ENCODE measurements at regions not wholly inside any gene's neighbourhood (a gene's known extent, or its start where the extent isn't known, plus 50 kb on each side); places are given as distances from the start of the nearest gene placed in this dataset.
"Not testable (repeated sequence)": the region's sequence is repeated elsewhere in the genome, so short reads cannot be mapped to it uniquely, and the experiment has no call there.

DNA sequence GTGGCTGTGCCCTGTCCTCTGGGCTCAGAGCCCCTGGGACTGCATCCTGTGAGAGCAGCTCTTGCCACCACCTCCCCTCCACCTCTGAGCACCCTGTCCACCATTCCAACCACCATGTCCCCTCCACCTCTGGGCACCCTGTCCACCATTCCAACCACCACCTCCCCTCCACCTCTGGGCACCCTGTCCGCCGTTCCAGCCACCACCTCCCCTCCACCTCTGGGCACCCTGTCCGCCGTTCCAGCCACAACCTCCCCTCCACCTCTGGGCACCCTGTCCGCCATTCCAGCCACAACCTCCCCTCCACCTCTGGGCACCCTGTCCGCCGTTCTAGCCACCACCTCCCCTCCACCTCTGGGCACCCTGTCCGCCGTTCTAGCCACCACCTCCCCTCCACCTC is 313.7 kb upstream of the MYT1L start:
- H3K27me3 ChIP-seq (ENCODE audit: control insufficient read depth, insufficient read depth, low read length): peaks cover 14% of the 10 kb centered on the region
- H3K4me1 ChIP-seq (ENCODE audit: control insufficient read depth, insufficient read depth, low read length); H3K27ac ChIP-seq (ENCODE audit: low read length); H3K36me3 ChIP-seq (ENCODE audit: control insufficient read depth, insufficient read depth, low read length); H3K4me3 ChIP-seq (ENCODE audit: low read length); DNase-seq; H3K9me3 ChIP-seq (replicated peaks; ENCODE audit: control insufficient read depth, low read depth, low read length): not testable (repeated sequence)
- WGBS (ENCODE audit: insufficient coverage): 86% methylated on average over 9 of the region's 9 CpGs

DNA sequence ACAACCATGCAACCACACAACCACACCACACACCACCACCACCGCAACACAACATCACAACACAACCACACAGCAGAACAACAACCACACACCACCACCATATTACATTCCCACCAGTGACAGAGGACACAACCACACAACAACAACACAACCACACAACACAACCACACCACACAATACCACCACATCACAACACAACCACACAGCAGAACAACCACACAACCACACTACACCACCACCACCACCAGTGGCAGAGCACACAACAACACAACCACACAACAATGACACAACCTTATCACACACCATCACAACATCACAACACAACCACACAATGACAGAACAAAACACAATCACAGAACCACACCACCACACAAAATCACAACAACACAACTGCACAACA is 313.0 kb upstream of the MYT1L start:
- Histone ChIP-seq H3K27ac (ENCODE audit: low read length) (no peak overlapping the region), H3K36me3 (ENCODE audit: control insufficient read depth, insufficient read depth, low read length) (no peaks in the 10 kb centered on the region), H3K4me1 (ENCODE audit: control insufficient read depth, insufficient read depth, low read length) (peaks cover 3% of the 10 kb centered on the region), H3K27me3 (ENCODE audit: control insufficient read depth, insufficient read depth, low read length) (peaks cover 9% of the 10 kb centered on the region), H3K4me3 (ENCODE audit: low read length) (no peak overlapping the region), H3K9me3 (replicated peaks; ENCODE audit: control insufficient read depth, low read depth, low read length) (peaks cover 4% of the 10 kb centered on the region)
- WGBS (ENCODE audit: insufficient coverage): 90% methylated on average over 1 of the region's 1 CpG
- no peak for DNase-seq

DNA sequence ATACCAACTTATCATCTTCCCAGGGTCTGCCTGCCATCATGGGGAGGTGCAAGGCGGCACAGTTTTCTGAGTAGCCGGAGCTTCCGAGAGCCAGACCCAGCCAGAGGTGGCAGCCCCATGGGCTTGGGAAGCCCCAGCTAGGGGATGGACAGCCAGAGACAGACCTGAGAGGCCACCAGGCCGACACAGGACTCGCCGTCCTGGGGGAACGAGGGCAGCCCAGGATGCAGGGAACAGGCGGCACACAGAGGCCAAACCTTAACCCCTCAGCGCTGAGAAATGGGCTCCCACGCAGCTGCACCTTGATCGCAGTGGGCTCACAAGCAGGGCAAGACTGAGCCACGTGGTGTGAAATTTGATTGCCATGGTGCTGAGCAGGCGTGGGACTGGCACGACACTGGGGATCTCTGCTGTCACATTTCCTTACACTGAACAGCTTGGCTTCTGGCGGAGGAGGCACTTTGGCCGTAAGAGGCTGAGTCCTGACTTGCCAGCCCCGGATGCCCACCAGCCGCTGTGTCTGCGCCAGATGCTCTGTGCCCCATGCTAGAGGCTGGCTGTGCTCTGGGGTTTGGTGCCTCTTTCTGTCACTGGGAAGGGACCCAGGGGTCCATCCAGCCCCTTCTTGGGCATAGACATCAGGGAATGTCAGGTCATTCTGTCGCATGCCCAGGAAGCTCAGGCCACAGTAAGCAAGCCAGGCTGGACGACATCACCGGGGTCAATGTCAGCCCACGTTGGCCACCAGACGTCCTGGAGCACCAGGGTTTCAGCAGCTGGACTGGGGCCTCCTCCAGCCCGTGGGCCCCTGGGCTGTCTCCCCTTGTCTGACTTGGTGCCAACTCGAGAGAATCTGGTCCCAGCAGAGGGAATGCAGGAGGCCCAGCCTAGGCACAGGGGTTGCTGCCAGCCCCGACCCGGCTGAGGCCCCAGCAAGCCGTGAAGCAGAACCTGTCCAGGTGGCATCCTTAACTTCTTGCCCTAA is 312.1 kb upstream of the MYT1L start:
- no peak for DNase-seq

DNA sequence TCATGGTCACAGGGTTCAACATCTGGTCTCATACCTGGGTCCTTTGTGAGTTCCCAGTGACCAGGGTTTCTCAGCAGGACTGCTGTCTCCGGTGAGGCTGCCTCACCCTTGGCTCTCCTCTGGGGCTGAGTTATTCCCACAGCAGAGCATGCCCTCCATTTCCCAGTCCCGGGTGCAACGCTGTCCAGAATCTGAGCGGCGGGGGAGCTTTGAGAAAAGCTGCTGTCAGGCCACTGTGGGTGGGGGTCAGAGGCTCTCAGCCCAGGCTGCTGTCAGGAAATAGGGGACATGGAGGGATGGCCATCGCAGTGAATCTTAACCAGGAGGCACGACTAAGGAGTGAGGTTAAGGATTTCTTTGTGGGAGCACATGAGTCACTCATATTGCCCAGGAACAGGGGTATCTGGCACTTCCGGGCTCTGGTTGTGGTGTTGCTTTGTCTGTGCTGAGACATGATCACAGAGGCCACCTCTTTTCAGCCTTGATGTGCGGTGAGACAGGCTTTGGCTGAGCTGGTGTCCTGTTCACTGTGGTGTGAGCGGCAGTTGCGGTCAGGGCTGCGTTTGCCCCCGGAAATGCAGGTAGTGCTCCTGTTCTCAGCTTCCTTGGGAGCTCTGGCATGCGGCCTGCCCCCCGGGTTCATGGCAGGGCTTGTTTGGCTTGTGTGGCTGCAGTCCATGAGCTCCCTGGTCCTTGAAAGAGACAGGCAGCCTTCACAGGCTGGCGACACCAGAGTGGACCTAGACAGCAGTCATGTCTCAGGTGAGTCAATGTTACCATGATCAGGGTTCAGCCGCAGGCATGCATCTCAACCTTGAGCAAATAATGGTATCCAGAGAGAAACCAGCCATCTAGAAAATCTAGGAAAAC is 310.7 kb upstream of the MYT1L start:
- no peak overlapping the region for H3K4me3 ChIP-seq (ENCODE audit: low read length)
- DNase-seq: no peak
- H3K27ac ChIP-seq (ENCODE audit: low read length): no peak overlapping the region
- H3K27me3 ChIP-seq (ENCODE audit: control insufficient read depth, insufficient read depth, low read length): peaks cover 11% of the 10 kb centered on the region
- no peaks in the 10 kb centered on the region for H3K36me3 ChIP-seq (ENCODE audit: control insufficient read depth, insufficient read depth, low read length)
- WGBS (ENCODE audit: insufficient coverage): 73% methylated on average over 16 of the region's 17 CpGs
- no peaks in the 10 kb centered on the region for H3K9me3 ChIP-seq (replicated peaks; ENCODE audit: control insufficient read depth, low read depth, low read length)
- H3K4me1 ChIP-seq (ENCODE audit: control insufficient read depth, insufficient read depth, low read length): peaks cover 20% of the 10 kb centered on the region

More for the DNA sequence above, 312.1 kb upstream of the MYT1L start:
- Histone ChIP-seq H3K9me3 (replicated peaks; ENCODE audit: control insufficient read depth, low read depth, low read length) (peaks cover 4% of the 10 kb centered on the region), H3K36me3 (ENCODE audit: control insufficient read depth, insufficient read depth, low read length) (no peaks in the 10 kb centered on the region), H3K27me3 (ENCODE audit: control insufficient read depth, insufficient read depth, low read length) (peaks cover 10% of the 10 kb centered on the region), H3K27ac (ENCODE audit: low read length) (no peak overlapping the region), H3K4me1 (ENCODE audit: control insufficient read depth, insufficient read depth, low read length) (peaks cover 8% of the 10 kb centered on the region), H3K4me3 (ENCODE audit: low read length) (no peak overlapping the region)
- 79% methylated on average over 29 of the region's 29 CpGs for WGBS (ENCODE audit: insufficient coverage)

DNA sequence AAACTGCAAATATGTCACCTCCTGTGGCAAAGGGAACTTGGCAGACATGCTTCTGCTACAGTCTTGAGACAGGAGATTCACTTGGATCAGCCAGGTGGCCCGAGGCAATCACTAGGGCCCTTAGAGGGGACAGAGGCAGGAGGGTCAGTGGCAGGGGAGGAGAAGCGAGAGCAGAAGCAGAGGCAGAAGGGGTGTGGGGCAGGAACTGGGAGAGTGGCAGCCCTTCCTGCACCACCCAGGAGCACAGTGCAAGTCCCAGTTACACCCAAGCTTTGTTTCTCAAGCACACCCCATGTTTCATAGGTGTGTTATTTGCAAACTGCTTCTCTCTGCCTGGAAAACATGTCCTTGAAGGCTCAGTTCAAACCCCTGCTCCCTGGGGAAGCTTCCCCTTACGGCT is 309.7 kb upstream of the MYT1L start:
- Histone ChIP-seq H3K36me3 (ENCODE audit: control insufficient read depth, insufficient read depth, low read length) (no peaks in the 10 kb centered on the region), H3K9me3 (replicated peaks; ENCODE audit: control insufficient read depth, low read depth, low read length) (no peaks in the 10 kb centered on the region), H3K4me3 (ENCODE audit: low read length) (no peak overlapping the region), H3K4me1 (ENCODE audit: control insufficient read depth, insufficient read depth, low read length) (peaks cover 26% of the 10 kb centered on the region), H3K27ac (ENCODE audit: low read length) (no peak overlapping the region), H3K27me3 (ENCODE audit: control insufficient read depth, insufficient read depth, low read length) (peaks cover 11% of the 10 kb centered on the region)
- 41% methylated on average over 3 of the region's 3 CpGs for WGBS (ENCODE audit: insufficient coverage)
- DNase-seq: no peak

DNA sequence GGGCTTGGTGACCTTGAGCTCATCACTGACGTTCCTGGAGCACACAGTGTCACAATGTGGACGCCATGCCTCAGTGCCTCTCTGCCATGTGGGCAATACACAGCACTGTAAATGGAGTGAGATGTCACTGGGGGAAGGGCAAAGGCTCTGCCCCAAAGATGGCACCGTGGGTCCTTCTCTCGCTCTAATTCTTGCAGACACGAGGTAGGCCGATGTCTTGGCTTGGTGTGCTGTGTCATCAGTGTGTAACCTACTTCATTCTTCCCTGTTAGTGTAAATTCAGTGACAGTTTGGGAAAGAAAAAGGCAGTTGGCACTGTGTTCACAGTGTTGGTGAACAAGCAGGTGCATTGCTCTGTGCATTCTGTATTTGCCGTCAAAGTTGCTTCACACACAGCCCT is 309.3 kb upstream of the MYT1L start:
- H3K36me3 ChIP-seq (ENCODE audit: control insufficient read depth, insufficient read depth, low read length): no peaks in the 10 kb centered on the region
- no peak for DNase-seq
- WGBS (ENCODE audit: insufficient coverage): 71% methylated on average over 5 of the region's 7 CpGs
- peaks cover 11% of the 10 kb centered on the region for H3K27me3 ChIP-seq (ENCODE audit: control insufficient read depth, insufficient read depth, low read length)
- H3K4me1 ChIP-seq (ENCODE audit: control insufficient read depth, insufficient read depth, low read length): peaks cover 26% of the 10 kb centered on the region
- no peak overlapping the region for H3K27ac ChIP-seq (ENCODE audit: low read length)
- H3K4me3 ChIP-seq (ENCODE audit: low read length): no peak overlapping the region
- no peaks in the 10 kb centered on the region for H3K9me3 ChIP-seq (replicated peaks; ENCODE audit: control insufficient read depth, low read depth, low read length)

DNA sequence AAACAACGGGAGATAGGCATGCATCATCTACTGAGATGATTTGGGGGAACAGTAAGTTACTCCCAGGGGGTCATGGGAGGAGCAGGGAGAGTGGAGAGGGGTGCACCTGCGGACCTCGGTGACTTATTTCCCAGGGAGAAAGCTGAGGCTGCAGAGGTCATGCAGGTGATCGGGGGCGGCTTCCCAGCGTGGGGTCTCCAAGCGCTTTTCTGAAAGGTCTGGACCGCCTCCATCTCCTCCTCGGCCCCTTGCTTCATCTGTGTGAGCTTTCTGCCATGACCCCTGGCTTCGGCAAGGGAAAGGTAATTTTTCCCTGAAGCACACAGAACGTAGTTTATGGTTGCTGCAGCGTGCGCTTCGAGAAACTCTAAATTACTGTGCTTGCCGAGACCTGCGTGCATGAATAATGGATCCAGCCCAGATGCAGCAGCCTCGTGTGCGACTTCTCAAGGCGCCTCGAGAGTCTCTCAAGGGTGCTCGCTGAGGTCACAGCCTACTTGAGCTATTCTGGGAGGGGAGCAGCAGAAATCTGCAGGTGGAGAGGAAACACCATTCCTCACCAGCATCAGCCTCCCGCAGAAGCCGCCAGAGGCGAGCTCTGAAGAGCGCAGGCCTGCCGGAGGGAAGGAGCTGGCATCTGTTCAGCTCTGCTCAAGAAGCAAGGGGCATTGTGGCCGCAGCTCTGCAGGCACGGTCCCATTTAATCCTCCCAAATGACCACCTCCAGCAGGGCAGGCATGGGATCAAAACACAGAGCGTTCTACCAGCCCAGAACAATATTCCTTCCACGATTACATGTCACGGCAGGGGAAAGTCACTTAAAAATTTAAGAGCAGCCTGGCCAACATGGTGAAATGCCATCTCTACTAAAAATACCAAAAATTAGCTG is 308.4 kb upstream of the MYT1L start:
- DNase-seq: no peak
- H3K27me3 ChIP-seq (ENCODE audit: control insufficient read depth, insufficient read depth, low read length): peaks cover 11% of the 10 kb centered on the region
- no peak overlapping the region for H3K4me3 ChIP-seq (ENCODE audit: low read length)
- H3K36me3 ChIP-seq (ENCODE audit: control insufficient read depth, insufficient read depth, low read length): no peaks in the 10 kb centered on the region
- peaks cover 26% of the 10 kb centered on the region for H3K4me1 ChIP-seq (ENCODE audit: control insufficient read depth, insufficient read depth, low read length)
- no peak overlapping the region for H3K27ac ChIP-seq (ENCODE audit: low read length)
- no peaks in the 10 kb centered on the region for H3K9me3 ChIP-seq (replicated peaks; ENCODE audit: control insufficient read depth, low read depth, low read length)
- WGBS (ENCODE audit: insufficient coverage): 31% methylated on average over 25 of the region's 31 CpGs

DNA sequence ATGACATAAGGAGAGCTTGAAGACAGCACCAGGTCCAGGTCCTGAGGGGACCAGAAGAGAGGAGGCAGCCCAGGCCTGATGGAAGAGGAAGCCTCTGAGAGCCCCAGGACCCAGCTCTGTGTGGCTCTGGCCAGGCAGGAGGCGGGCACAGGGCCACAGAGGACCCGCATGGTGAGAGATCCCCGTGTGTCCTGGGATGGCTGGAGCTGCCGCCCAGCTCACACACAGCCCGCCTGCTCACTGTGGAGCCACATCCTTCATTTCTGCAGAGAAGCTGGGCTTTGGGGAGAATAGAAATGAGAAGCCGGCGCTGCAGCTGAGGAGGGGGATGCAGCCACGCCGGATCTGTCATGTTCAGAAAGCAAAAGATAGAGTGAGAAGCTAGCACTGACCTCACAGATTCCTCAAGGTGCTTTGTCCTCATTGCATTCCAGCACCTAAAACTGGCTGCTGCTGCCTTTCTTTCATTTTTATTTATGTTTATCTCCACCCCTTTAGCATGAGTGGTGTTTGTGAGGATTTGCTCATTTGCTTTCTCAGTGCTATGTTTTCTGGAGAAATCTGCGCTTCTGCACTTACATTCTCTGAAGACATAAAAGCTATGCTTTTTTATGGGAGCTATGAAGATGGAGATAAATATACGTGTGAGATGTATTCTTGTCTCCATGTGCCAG is 307.6 kb upstream of the MYT1L start:
- Histone ChIP-seq H3K36me3 (ENCODE audit: control insufficient read depth, insufficient read depth, low read length) (no peaks in the 10 kb centered on the region), H3K27me3 (ENCODE audit: control insufficient read depth, insufficient read depth, low read length) (peaks cover 11% of the 10 kb centered on the region), H3K9me3 (replicated peaks; ENCODE audit: control insufficient read depth, low read depth, low read length) (no peaks in the 10 kb centered on the region), H3K4me1 (ENCODE audit: control insufficient read depth, insufficient read depth, low read length) (peaks cover 26% of the 10 kb centered on the region), H3K4me3 (ENCODE audit: low read length) (no peak overlapping the region), H3K27ac (ENCODE audit: low read length) (no peak overlapping the region)
- no peak for DNase-seq
- WGBS (ENCODE audit: insufficient coverage): 44% methylated on average over 9 of the region's 11 CpGs

DNA sequence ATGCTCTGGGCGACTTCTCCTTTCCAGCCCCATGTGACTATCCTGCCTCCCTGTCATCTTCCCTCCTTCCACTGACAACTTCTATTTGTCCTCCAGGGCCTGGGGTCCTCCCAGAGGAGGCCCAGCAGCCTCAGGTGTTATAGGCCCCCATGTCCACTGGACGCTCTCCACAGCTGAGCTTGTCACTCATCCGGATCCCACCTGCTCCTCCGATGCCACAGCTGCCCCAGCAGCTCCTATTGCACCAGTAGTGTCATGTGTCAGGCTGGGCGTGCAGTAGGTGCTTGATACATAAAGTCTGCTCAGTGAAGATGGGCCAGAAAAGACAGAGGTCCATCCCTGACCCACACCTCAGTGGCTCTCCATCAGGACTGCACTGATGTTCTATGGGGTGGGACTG is 305.7 kb upstream of the MYT1L start:
- Histone ChIP-seq H3K27ac (ENCODE audit: low read length) (peak overlapping the region; percentile 61), H3K4me1 (ENCODE audit: control insufficient read depth, insufficient read depth, low read length) (peaks cover 29% of the 10 kb centered on the region), H3K27me3 (ENCODE audit: control insufficient read depth, insufficient read depth, low read length) (peaks cover 5% of the 10 kb centered on the region), H3K4me3 (ENCODE audit: low read length) (no peak overlapping the region), H3K9me3 (replicated peaks; ENCODE audit: control insufficient read depth, low read depth, low read length) (no peaks in the 10 kb centered on the region), H3K36me3 (ENCODE audit: control insufficient read depth, insufficient read depth, low read length) (no peaks in the 10 kb centered on the region)
- WGBS (ENCODE audit: insufficient coverage): 78% methylated on average over 5 of the region's 5 CpGs
- DNase-seq: peak; percentile 78

Data from muscle of leg (tissue), 3 donors.